HL-60 (cell line): ENCODE measurements at regions not wholly inside any gene's neighbourhood (a gene's known extent, or its start where the extent isn't known, plus 50 kb on each side); places are given as distances from the start of the nearest gene placed in this dataset.

Source experiments
- DNase-seq, 2 experiments: peaks; one replicate each; pipeline ENCODE4 v3.0.0-alpha.2; 2010 to 2020; ENCODE audit warnings: low read depth in 1 of 2, low spot score in 1 of 2
- H3K27ac ChIP-seq: fragments of 250-450 bp; sonication (Bioruptor Pico); replicated peaks from 2 replicates; pipeline ENCODE4 v1.5.1; 2020; ENCODE audit warnings: mild to moderate bottlenecking, moderate library complexity
- H3K27me3 ChIP-seq: fragments of 250-450 bp; sonication (Bioruptor Pico); 2 replicates; pipeline ENCODE4 v1.5.1; 2021; ENCODE audit warnings: mild to moderate bottlenecking, moderate library complexity; ENCODE audit not compliant: insufficient read depth, poor library complexity, severe bottlenecking
- H3K4me3 ChIP-seq: replicated peaks from 2 replicates; pipeline ENCODE4 v1.5.1; 2011; ENCODE audit warnings: mild to moderate bottlenecking, control low read depth, low read length; ENCODE audit not compliant: insufficient read depth
- GABPA ChIP-seq: IDR thresholded peaks from 2 replicates; pipeline ENCODE4 v1.6.1; 2012; ENCODE audit warnings: low read depth
- POLR2AphosphoS5 ChIP-seq: IDR thresholded peaks from 2 replicates; pipeline ENCODE4 v1.6.1; 2012; ENCODE audit warnings: low read depth
- SPI1 ChIP-seq: IDR thresholded peaks from 2 replicates; pipeline ENCODE4 v1.6.1; 2012; ENCODE audit warnings: low read depth, mild to moderate bottlenecking, borderline replicate concordance
- TF ChIP-seq, protein P1 (sequence below): IDR thresholded peaks from 2 replicates; pipeline ENCODE4 v1.6.1; 2012; ENCODE audit warnings: low read depth; ENCODE audit not compliant: insufficient replicate concordance
- TF ChIP-seq, protein P2 (sequence below): IDR thresholded peaks from one replicate; pipeline ENCODE4 v1.5.1; 2011; ENCODE audit warnings: low read length, control low read depth, inconsistent platforms; ENCODE audit not compliant: insufficient read depth

DNA sequence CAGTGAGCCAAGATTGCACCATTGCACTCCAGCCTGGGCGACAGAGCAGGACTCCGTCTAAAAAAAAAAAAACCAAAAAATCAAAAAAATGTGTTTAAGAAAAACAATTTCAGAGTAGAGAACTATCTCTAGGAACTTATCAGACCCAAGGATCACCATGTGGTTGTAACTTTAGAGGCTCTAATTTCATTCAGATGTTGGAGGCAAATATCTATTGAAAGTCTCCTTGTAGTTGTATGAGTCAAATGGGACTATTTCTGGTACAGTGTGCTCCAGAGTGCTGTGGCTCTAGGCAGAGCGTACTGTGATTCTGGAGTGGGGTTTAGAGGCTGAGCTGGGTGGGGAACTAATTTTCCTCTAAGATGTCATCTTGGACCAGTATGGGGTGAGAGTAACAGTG, 398.7 kb downstream of the SHQ1 start:
- TF ChIP-seq, protein P1, sequence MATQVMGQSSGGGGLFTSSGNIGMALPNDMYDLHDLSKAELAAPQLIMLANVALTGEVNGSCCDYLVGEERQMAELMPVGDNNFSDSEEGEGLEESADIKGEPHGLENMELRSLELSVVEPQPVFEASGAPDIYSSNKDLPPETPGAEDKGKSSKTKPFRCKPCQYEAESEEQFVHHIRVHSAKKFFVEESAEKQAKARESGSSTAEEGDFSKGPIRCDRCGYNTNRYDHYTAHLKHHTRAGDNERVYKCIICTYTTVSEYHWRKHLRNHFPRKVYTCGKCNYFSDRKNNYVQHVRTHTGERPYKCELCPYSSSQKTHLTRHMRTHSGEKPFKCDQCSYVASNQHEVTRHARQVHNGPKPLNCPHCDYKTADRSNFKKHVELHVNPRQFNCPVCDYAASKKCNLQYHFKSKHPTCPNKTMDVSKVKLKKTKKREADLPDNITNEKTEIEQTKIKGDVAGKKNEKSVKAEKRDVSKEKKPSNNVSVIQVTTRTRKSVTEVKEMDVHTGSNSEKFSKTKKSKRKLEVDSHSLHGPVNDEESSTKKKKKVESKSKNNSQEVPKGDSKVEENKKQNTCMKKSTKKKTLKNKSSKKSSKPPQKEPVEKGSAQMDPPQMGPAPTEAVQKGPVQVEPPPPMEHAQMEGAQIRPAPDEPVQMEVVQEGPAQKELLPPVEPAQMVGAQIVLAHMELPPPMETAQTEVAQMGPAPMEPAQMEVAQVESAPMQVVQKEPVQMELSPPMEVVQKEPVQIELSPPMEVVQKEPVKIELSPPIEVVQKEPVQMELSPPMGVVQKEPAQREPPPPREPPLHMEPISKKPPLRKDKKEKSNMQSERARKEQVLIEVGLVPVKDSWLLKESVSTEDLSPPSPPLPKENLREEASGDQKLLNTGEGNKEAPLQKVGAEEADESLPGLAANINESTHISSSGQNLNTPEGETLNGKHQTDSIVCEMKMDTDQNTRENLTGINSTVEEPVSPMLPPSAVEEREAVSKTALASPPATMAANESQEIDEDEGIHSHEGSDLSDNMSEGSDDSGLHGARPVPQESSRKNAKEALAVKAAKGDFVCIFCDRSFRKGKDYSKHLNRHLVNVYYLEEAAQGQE: no peak
- no peak for TF ChIP-seq GABPA
- Histone ChIP-seq H3K27ac (no peak overlapping the region), H3K4me3 (no peak overlapping the region), H3K27me3 (no peaks in the 10 kb centered on the region)
- no peak for DNase-seq

DNA sequence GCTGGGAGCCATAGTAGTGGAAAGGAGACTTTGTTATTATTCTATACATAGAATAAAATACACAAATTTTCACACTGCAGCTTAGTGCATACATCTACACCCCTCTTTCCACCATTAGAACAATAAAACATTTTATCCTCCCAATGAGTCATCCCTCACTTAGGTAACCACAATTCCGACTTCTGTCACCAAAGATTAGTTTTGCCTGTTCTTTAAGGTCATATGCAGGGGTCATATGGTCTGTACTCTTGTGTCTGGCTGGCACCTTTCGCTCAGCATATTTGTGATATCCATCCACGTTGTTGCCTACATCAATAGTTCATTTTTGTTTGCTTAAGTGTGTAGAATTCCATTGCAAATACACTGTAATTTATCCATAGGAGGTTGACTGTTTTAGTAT, 399.4 kb downstream of the SHQ1 start:
- Histone ChIP-seq H3K27me3 (no peaks in the 10 kb centered on the region), H3K4me3 (no peak overlapping the region), H3K27ac (no peak overlapping the region)
- no peak for DNase-seq
- TF ChIP-seq SPI1: no peak
- TF ChIP-seq, protein P2, sequence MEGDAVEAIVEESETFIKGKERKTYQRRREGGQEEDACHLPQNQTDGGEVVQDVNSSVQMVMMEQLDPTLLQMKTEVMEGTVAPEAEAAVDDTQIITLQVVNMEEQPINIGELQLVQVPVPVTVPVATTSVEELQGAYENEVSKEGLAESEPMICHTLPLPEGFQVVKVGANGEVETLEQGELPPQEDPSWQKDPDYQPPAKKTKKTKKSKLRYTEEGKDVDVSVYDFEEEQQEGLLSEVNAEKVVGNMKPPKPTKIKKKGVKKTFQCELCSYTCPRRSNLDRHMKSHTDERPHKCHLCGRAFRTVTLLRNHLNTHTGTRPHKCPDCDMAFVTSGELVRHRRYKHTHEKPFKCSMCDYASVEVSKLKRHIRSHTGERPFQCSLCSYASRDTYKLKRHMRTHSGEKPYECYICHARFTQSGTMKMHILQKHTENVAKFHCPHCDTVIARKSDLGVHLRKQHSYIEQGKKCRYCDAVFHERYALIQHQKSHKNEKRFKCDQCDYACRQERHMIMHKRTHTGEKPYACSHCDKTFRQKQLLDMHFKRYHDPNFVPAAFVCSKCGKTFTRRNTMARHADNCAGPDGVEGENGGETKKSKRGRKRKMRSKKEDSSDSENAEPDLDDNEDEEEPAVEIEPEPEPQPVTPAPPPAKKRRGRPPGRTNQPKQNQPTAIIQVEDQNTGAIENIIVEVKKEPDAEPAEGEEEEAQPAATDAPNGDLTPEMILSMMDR: no peak
- TF ChIP-seq POLR2AphosphoS5: no peak
- TF ChIP-seq, protein P1: no peak
- no peak for TF ChIP-seq GABPA

DNA sequence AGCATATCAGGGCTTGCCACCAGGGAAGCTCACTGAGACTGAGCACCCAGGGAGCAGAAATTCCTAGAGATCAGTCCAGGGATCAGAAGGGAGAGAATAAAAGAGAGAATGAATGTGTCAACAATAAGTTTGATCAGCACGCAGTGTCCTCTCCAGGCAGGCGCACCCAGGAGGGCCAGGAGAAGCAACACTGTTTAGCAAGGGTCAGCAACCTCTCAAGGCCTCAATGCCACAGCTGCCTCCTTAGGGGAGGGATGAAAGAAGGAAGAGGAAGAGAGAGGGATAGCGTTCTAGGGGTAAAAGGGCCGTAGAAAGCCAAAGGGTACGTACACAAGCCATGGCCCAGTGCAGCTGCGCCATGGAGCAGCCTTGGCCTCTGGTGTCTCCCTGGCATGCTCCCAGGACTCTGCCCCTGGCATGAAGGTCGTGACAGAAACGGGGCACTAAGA, 399.8 kb downstream of the SHQ1 start:
- Histone ChIP-seq H3K4me3 (no peak overlapping the region), H3K27me3 (no peaks in the 10 kb centered on the region), H3K27ac (no peak overlapping the region)
- no peak for DNase-seq
- TF ChIP-seq, protein P2: no peak
- TF ChIP-seq, protein P1: no peak
- TF ChIP-seq GABPA (no peak), SPI1 (no peak), POLR2AphosphoS5 (no peak)
